ENCODE measurements at regions not wholly inside any gene's neighbourhood (a gene's known extent, or its start where the extent isn't known, plus 50 kb on each side); places are given as distances from the start of the nearest gene placed in this dataset.

GRCh38 chr4:119722670-119723069 is 94.1 kb upstream of the PDE5A start:
- TF ChIP-seq CTCF (IDR thresholded peaks at IDR 0.05) (no peak), POLR2A (IDR thresholded peaks at IDR 0.05) (no peak)

All from testis (tissue), 2 donors.